Neuron (in vitro differentiated cells): ENCODE measurements at regions not wholly inside any gene's neighbourhood (a gene's known extent, or its start where the extent isn't known, plus 50 kb on each side); places are given as distances from the start of the nearest gene placed in this dataset.
A peak's percentile ranks its signal among the peaks of the same experiment; 100 is the strongest.
"Not testable (repeated sequence)": the region's sequence is repeated elsewhere in the genome, so short reads cannot be mapped to it uniquely, and the experiment has no call there.

Experiments used
- H2AFZ ChIP-seq: one replicate; pipeline ENCODE4 v1.6.1; 2013; ENCODE audit warnings: low read depth, mild to moderate bottlenecking, inconsistent platforms, low read length, moderate library complexity
- H3K27me3 ChIP-seq: one replicate; pipeline ENCODE4 v1.6.1; 2013; ENCODE audit warnings: low read length; ENCODE audit not compliant: insufficient read depth
- H3K36me3 ChIP-seq: one replicate; pipeline ENCODE4 v1.6.1; 2013; ENCODE audit warnings: low read length; ENCODE audit not compliant: insufficient read depth
- H3K4me1 ChIP-seq: one replicate; pipeline ENCODE4 v1.6.1; 2013; ENCODE audit warnings: low read length; ENCODE audit not compliant: insufficient read depth
- H3K4me3 ChIP-seq: 2 replicates; pipeline ENCODE4 v1.5.1; 2013; ENCODE audit warnings: mild to moderate bottlenecking, low read length, moderate library complexity
- H3K9me3 ChIP-seq: one replicate; pipeline ENCODE4 v1.6.1; 2013; ENCODE audit warnings: low read length

GRCh38 chr3:87132801-87133200 lies 94.3 kb upstream of the CHMP2B start:
- no peak overlapping the region for H2AFZ ChIP-seq
- H3K9me3 ChIP-seq: no peaks in the 10 kb centered on the region
- no peaks in the 10 kb centered on the region for H3K36me3 ChIP-seq
- H3K4me1 ChIP-seq: no peaks in the 10 kb centered on the region
- H3K27me3 ChIP-seq: no peaks in the 10 kb centered on the region
- no peak overlapping the region for H3K4me3 ChIP-seq

GRCh38 chr3:87128006-87128405 lies 99.1 kb upstream of the CHMP2B start:
- no peaks in the 10 kb centered on the region for H3K9me3 ChIP-seq
- H3K4me1 ChIP-seq: no peaks in the 10 kb centered on the region
- no peaks in the 10 kb centered on the region for H3K36me3 ChIP-seq
- H2AFZ ChIP-seq: no peak overlapping the region
- H3K4me3 ChIP-seq: no peak overlapping the region
- no peaks in the 10 kb centered on the region for H3K27me3 ChIP-seq

- Histone ChIP-seq H2AFZ (no peak overlapping the region), H3K9me3 (no peaks in the 10 kb centered on the region), H3K4me3 (no peak overlapping the region), H3K27me3 (no peaks in the 10 kb centered on the region), H3K36me3 (no peaks in the 10 kb centered on the region), H3K4me1 (no peaks in the 10 kb centered on the region)
These were observed 99.8 kb upstream of the CHMP2B start for GRCh38 chr3:87127281-87127680.

DNA sequence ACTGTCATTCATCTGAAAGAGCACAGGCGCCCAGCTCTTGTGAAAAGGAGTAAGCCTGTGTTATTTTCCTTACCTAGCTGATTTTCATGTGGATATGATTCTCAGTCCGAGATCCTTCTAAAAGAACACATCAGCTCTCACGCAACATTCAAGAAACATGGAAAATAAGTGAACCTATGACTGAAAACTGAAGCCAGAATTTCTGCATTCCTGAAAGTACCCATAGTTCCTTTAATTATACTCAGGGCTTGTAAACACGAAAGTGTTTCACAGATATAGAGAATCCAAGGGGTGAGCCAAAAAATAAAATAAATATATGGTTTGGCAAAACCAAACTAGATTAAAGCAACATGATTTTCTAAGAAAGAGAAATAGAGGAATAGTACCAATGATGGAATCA lies 100.8 kb upstream of the CHMP2B start:
- H2AFZ ChIP-seq: no peak overlapping the region
- H3K9me3 ChIP-seq: no peaks in the 10 kb centered on the region
- H3K27me3 ChIP-seq: no peaks in the 10 kb centered on the region
- H3K4me1 ChIP-seq: peaks cover under 1% of the 10 kb centered on the region
- no peak overlapping the region for H3K4me3 ChIP-seq
- H3K36me3 ChIP-seq: no peaks in the 10 kb centered on the region

- H3K9me3 ChIP-seq: no peaks in the 10 kb centered on the region
- no peak overlapping the region for H3K4me3 ChIP-seq
- no peak overlapping the region for H2AFZ ChIP-seq
- no peaks in the 10 kb centered on the region for H3K27me3 ChIP-seq
- H3K36me3 ChIP-seq: no peaks in the 10 kb centered on the region
- peaks cover 9% of the 10 kb centered on the region for H3K4me1 ChIP-seq
These were observed 102.0 kb upstream of the CHMP2B start for GRCh38 chr3:87125116-87125515.

GRCh38 chr3:87122766-87123165 lies 104.3 kb upstream of the CHMP2B start:
- Histone ChIP-seq H2AFZ (no peak overlapping the region), H3K4me1 (peaks cover 9% of the 10 kb centered on the region), H3K4me3 (no peak overlapping the region), H3K27me3 (no peaks in the 10 kb centered on the region), H3K9me3 (no peaks in the 10 kb centered on the region), H3K36me3 (no peaks in the 10 kb centered on the region)

DNA sequence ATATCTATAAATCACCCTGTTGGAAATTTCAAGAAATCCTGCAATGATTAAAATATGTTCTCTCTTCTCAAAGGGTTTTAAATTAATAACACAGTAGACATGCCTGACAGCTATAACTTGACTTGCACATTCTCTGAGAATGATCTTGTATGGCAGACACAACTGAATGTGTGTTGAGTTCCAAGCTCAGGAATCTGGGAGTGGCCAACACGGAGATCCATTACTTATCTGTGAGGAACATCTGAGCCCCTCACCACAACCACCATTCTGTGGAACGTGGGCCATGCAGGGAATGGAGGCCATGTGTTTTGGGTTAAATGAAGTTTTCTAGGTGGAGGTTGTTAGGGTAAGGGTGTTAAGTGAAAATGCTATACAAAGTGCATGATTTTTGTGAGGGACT lies 105.3 kb upstream of the CHMP2B start:
- H2AFZ ChIP-seq: no peak overlapping the region

DNA sequence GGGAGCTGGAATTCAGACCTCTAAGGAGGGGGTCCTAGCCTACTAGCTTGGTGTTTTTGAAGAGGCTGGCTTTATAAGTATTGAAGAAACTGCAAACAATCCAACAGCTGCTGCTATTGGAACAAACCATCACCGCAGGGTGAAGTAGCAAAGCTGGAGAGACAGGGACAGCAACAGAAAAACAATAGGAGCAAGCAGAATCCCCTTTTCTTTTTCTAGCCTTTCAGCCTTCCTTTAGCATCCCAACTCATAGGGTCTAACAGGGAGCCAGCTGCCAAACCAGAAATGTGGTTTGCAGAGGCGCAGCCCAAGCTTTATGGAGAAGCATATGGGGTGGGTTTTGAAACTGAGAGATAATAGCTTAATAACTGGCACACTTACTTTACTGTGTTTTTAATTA lies 106.2 kb upstream of the CHMP2B start:
- H2AFZ ChIP-seq: peak overlapping the region; percentile 71
- no peaks in the 10 kb centered on the region for H3K27me3 ChIP-seq
- no peaks in the 10 kb centered on the region for H3K9me3 ChIP-seq
- H3K4me3 ChIP-seq: no peak overlapping the region
- H3K36me3 ChIP-seq: no peaks in the 10 kb centered on the region
- H3K4me1 ChIP-seq: peaks cover 9% of the 10 kb centered on the region

More for the DNA sequence above, 105.3 kb upstream of the CHMP2B start:
- H3K4me3 ChIP-seq: no peak overlapping the region
- H3K4me1 ChIP-seq: peaks cover 9% of the 10 kb centered on the region
- no peaks in the 10 kb centered on the region for H3K9me3 ChIP-seq
- no peaks in the 10 kb centered on the region for H3K36me3 ChIP-seq
- no peaks in the 10 kb centered on the region for H3K27me3 ChIP-seq

DNA sequence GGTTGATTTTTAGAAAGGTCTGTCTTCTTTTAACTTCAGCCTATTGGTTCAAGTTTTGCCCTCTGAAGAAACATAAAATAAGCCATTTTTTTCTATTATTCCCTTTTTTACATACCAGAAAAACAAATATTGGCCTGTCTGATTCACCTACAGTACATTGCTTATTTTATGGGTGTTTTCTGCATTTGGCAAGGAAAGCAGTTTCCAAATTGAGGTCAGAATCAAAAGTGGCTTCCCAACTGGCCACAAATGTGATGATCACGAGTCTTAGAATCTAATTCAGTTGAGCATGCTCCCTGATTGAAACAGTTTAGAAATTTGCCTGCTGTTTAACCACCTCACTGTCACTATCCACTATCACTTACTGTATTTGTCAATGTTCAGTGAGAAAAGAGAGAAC lies 106.9 kb upstream of the CHMP2B start:
- peaks cover 9% of the 10 kb centered on the region for H3K4me1 ChIP-seq
- H2AFZ ChIP-seq: peak overlapping the region; percentile 71
- H3K36me3 ChIP-seq: no peaks in the 10 kb centered on the region
- no peaks in the 10 kb centered on the region for H3K9me3 ChIP-seq
- no peaks in the 10 kb centered on the region for H3K27me3 ChIP-seq
- H3K4me3 ChIP-seq: no peak overlapping the region

DNA sequence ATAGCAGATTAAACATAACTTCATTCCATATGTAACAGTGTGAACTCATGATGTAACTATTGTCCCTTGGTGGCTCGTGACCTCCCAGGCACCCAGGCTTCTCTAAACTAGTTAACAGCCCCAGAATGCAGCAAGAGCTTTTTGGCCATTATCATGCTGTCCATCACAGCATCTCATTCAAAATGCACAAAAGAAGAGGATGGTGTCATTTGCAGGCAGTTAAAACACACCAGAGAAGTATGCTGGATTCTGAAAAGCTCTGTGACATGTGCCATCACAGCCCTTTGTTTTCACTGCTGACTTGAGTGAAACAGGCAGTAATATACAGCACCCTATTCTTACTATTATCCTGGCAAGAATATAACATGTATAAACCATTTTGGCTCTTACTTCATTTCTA lies 117.6 kb upstream of the CHMP2B start:
- H3K4me3 ChIP-seq: no peak overlapping the region

GRCh38 chr3:87101861-87102625 lies 111.1 kb upstream of the VGLL3 start:
- Histone ChIP-seq H3K4me1 (peaks cover 8% of the 10 kb centered on the region), H3K27me3 (no peaks in the 10 kb centered on the region), H3K4me3 (no peak overlapping the region), H3K36me3 (no peaks in the 10 kb centered on the region), H2AFZ (peak overlapping the region; percentile 61), H3K9me3 (peaks cover 3% of the 10 kb centered on the region)

More for the DNA sequence above, 117.6 kb upstream of the CHMP2B start:
- Histone ChIP-seq H3K9me3 (peaks cover 5% of the 10 kb centered on the region), H3K4me1 (peaks cover 28% of the 10 kb centered on the region), H3K27me3 (no peaks in the 10 kb centered on the region), H2AFZ (peak overlapping the region; percentile 41), H3K36me3 (no peaks in the 10 kb centered on the region)

- not testable (repeated sequence) for H2AFZ ChIP-seq, H3K36me3 ChIP-seq, H3K9me3 ChIP-seq, H3K4me3 ChIP-seq, H3K27me3 ChIP-seq, H3K4me1 ChIP-seq
These were observed 106.8 kb upstream of the VGLL3 start for GRCh38 chr3:87097733-87098132.

- no peaks in the 10 kb centered on the region for H3K4me1 ChIP-seq
- no peaks in the 10 kb centered on the region for H3K36me3 ChIP-seq
- no peaks in the 10 kb centered on the region for H3K27me3 ChIP-seq
- H3K4me3 ChIP-seq: no peak overlapping the region
- no peak overlapping the region for H2AFZ ChIP-seq
- no peaks in the 10 kb centered on the region for H3K9me3 ChIP-seq
These were observed 99.7 kb upstream of the VGLL3 start for GRCh38 chr3:87090631-87091030.
